H1 (cell line): ENCODE measurements at regions not wholly inside any gene's neighbourhood (a gene's known extent, or its start where the extent isn't known, plus 50 kb on each side); places are given as distances from the start of the nearest gene placed in this dataset.

Experiments used
- CTCF ChIA-PET: fragments of 300-600 bp; sonication (Branson Sonifier 250); formaldehyde crosslinking; loops from one replicate; lab custom pipeline; 2021; ENCODE audit not compliant: partially characterized antibody; lab: Charles Lee
- POLR2A ChIA-PET: fragments of 300-600 bp; sonication (Branson Sonifier 250); formaldehyde crosslinking; loops from one replicate; lab custom pipeline; 2021; ENCODE audit warnings: inconsistent platforms; ENCODE audit not compliant: partially characterized antibody; lab: Charles Lee
- DNase-seq, 2 experiments: peaks; one replicate each; pipeline versions ENCODE4 v3.0.0 to v3.0.0-alpha.2; 2010 to 2022; ENCODE audit warnings: low spot score in 2 of 2, low read depth in 1 of 2, mixed read lengths in 1 of 2
- FAIRE-seq: peaks from 2 replicates; lab custom pipeline; 2011; peaks lifted over from hg19 to GRCh38; lab: Jason Lieb, UNC
- H2AFZ ChIP-seq: 2 replicates; pipeline ENCODE4 v1.8.1; 2012; ENCODE audit warnings: low read length, inconsistent platforms
- H2AK5ac ChIP-seq: 2 replicates; pipeline ENCODE4 v1.6.1; 2013; ENCODE audit warnings: low read depth, low read length
- H2BK120ac ChIP-seq: replicated peaks from 2 replicates; pipeline ENCODE3; 2013; ENCODE audit warnings: low read depth, low read length, inconsistent platforms
- H2BK12ac ChIP-seq: 2 replicates; pipeline ENCODE4 v1.6.1; 2013; ENCODE audit warnings: low read depth, low read length
- H2BK15ac ChIP-seq: 2 replicates; pipeline ENCODE4 v1.6.1; 2013; ENCODE audit warnings: low read length
- H2BK20ac ChIP-seq: 2 replicates; pipeline ENCODE4 v1.6.1; 2013; ENCODE audit warnings: low read length
- H2BK5ac ChIP-seq: 2 replicates; pipeline ENCODE4 v1.6.1; 2013; ENCODE audit warnings: low read depth, low read length
- H3K14ac ChIP-seq: 2 replicates; pipeline ENCODE4 v1.6.1; 2013; ENCODE audit warnings: inconsistent platforms; ENCODE audit not compliant: insufficient read length
- H3K18ac ChIP-seq: 2 replicates; pipeline ENCODE4 v1.6.1; 2013; ENCODE audit warnings: low read length; ENCODE audit errors: extremely low read depth
- H3K23ac ChIP-seq: 2 replicates; pipeline ENCODE4 v1.6.1; 2013; ENCODE audit warnings: inconsistent platforms; ENCODE audit not compliant: insufficient read length
- H3K23me2 ChIP-seq: 2 replicates; pipeline ENCODE4 v1.6.1; 2013; ENCODE audit warnings: low read depth, low read length
- H3K27ac ChIP-seq: 2 replicates; pipeline ENCODE4 v1.6.1; 2011; ENCODE audit warnings: low read depth, low read length, inconsistent platforms
- H3K27me3 ChIP-seq, 4 experiments: replicated peaks in 1 of 4; 1 replicate in 1 of 4; 2 replicates in 3 of 4; pipeline versions ENCODE4 v1.6.1 to v1.8.1; 2011 to 2013; ENCODE audit warnings: low read length in 3 of 4, mild to moderate bottlenecking in 3 of 4, inconsistent platforms in 2 of 4, mixed read lengths in 2 of 4, moderate library complexity in 1 of 4; ENCODE audit not compliant: control insufficient read depth in 3 of 4, insufficient read depth in 3 of 4; ENCODE audit errors: extremely low read depth in 1 of 4
- H3K36me3 ChIP-seq, 4 experiments: 2 replicates each; pipeline versions ENCODE4 v1.6.1 to v1.8.1; 2011 to 2013; ENCODE audit warnings: mild to moderate bottlenecking in 4 of 4, low read length in 3 of 4, moderate library complexity in 2 of 4, control low read depth in 1 of 4, inconsistent platforms in 1 of 4; ENCODE audit not compliant: insufficient read depth in 4 of 4, control insufficient read depth in 2 of 4
- H3K4ac ChIP-seq: replicated peaks from 2 replicates; pipeline ENCODE3; 2013; ENCODE audit warnings: low read length, low read depth, mixed read lengths, inconsistent platforms; ENCODE audit not compliant: insufficient read length
- H3K4me1 ChIP-seq, 4 experiments: replicated peaks in 1 of 4; 1 replicate in 1 of 4; 2 replicates in 3 of 4; pipeline versions ENCODE4 v1.6.1 to v1.8.1; 2011 to 2013; ENCODE audit warnings: low read length in 3 of 4, inconsistent platforms in 2 of 4, mixed read lengths in 1 of 4; ENCODE audit not compliant: insufficient read depth in 4 of 4, control insufficient read depth in 3 of 4
- H3K4me2 ChIP-seq, 2 experiments: 2 replicates each; pipeline versions ENCODE4 v1.6.1 to v1.8.1; 2011 to 2013; ENCODE audit warnings: low read depth in 2 of 2, low read length in 2 of 2, control low read depth in 1 of 2, inconsistent platforms in 1 of 2, mild to moderate bottlenecking in 1 of 2; ENCODE audit not compliant: insufficient read depth in 1 of 2
- H3K4me3 ChIP-seq, 4 experiments: fragments of 200-600, 300-600 bp in 1 of 4; sonication (generic), shearing (Covaris generic), sonication (Bioruptor Twin) in 1 of 4; 2 replicates each; pipeline versions ENCODE4 v1.5.1 to v1.8.1; 2011 to 2016; ENCODE audit warnings: low read length in 4 of 4, low read depth in 3 of 4, control low read depth in 2 of 4, inconsistent platforms in 2 of 4, mild to moderate bottlenecking in 2 of 4, mixed read lengths in 1 of 4, moderate library complexity in 1 of 4; ENCODE audit not compliant: insufficient read depth in 2 of 4; ENCODE audit errors: extremely low read depth in 1 of 4
- H3K56ac ChIP-seq: replicated peaks from 2 replicates; pipeline ENCODE3; 2013; ENCODE audit warnings: low read depth, mild to moderate bottlenecking, mixed read lengths, low read length, inconsistent platforms; ENCODE audit not compliant: insufficient read length
- H3K79me1 ChIP-seq: 2 replicates; pipeline ENCODE4 v1.6.1; 2013; ENCODE audit warnings: low read depth, low read length, control low read depth
- H3K79me2 ChIP-seq, 2 experiments: 2 replicates each; pipeline versions ENCODE4 v1.6.1 to v1.8.1; 2012 to 2013; ENCODE audit warnings: low read length in 2 of 2, mild to moderate bottlenecking in 2 of 2, inconsistent platforms in 1 of 2; ENCODE audit not compliant: insufficient read depth in 2 of 2, control insufficient read depth in 1 of 2
- H3K9ac ChIP-seq, 4 experiments: replicated peaks in 1 of 4; 1 replicate in 1 of 4; 2 replicates in 3 of 4; pipeline versions ENCODE4 v1.6.1 to v1.8.1; 2011 to 2013; ENCODE audit warnings: low read depth in 3 of 4, low read length in 3 of 4, control low read depth in 2 of 4, mild to moderate bottlenecking in 2 of 4, moderate library complexity in 2 of 4, inconsistent platforms in 1 of 4; ENCODE audit errors: extremely low read depth in 1 of 4
- H3K9me3 ChIP-seq, 2 experiments: 2 replicates each; pipeline versions ENCODE4 v1.6.1 to v1.8.1; 2012 to 2013; ENCODE audit warnings: mild to moderate bottlenecking in 2 of 2, moderate library complexity in 2 of 2, control low read depth in 1 of 2, inconsistent platforms in 1 of 2, low read depth in 1 of 2, low read length in 1 of 2, mixed read lengths in 1 of 2; ENCODE audit not compliant: insufficient read depth in 2 of 2
- H4K20me1 ChIP-seq, 2 experiments: replicated peaks in 1 of 2; 2 replicates each; pipeline versions ENCODE3 to v1.8.1; 2011 to 2013; ENCODE audit warnings: inconsistent platforms in 2 of 2, low read length in 2 of 2, mild to moderate bottlenecking in 1 of 2; ENCODE audit not compliant: insufficient read depth in 2 of 2, control insufficient read depth in 1 of 2
- H4K5ac ChIP-seq: 2 replicates; pipeline ENCODE4 v1.6.1; 2013; ENCODE audit warnings: low read length, low read depth, mixed read lengths, inconsistent platforms; ENCODE audit not compliant: insufficient read length
- H4K8ac ChIP-seq: 2 replicates; pipeline ENCODE4 v1.8.0; 2013; ENCODE audit warnings: mild to moderate bottlenecking, moderate library complexity, low read length, inconsistent platforms; ENCODE audit not compliant: insufficient read depth; ENCODE audit errors: extremely low read depth
- H4K91ac ChIP-seq: replicated peaks from 2 replicates; pipeline ENCODE3; 2013; ENCODE audit warnings: low read length, mixed read lengths, inconsistent platforms; ENCODE audit not compliant: insufficient read length
- BRCA1 ChIP-seq: IDR thresholded peaks from 2 replicates; pipeline ENCODE4 v1.6.1; 2012; ENCODE audit warnings: low read depth, low read length, improper control_type of control experiment
- CBX5 ChIP-seq: fragments of 300-800, 300-1000 bp; sonication (generic); IDR thresholded peaks from 2 replicates; pipeline ENCODE4 v1.7.1; 2016; ENCODE audit warnings: antibody characterized with exemption, low read length, low read depth
- CEBPB ChIP-seq: IDR thresholded peaks from 2 replicates; pipeline ENCODE4 v1.6.1; 2012; ENCODE audit warnings: low read depth, low read length
- CHD1 ChIP-seq: IDR thresholded peaks from 2 replicates; pipeline ENCODE4 v1.6.1; 2012; ENCODE audit warnings: low read depth, low read length, improper control_type of control experiment
- CTCF ChIP-seq, 3 experiments: IDR thresholded peaks; 1 replicate in 2 of 3; 2 replicates in 1 of 3; pipeline versions ENCODE4 v1.5.1 to v1.6.1; 2011; ENCODE audit warnings: low read length in 3 of 3, mild to moderate bottlenecking in 3 of 3, inconsistent platforms in 2 of 3, low read depth in 1 of 3, moderate library complexity in 1 of 3; ENCODE audit not compliant: insufficient read depth in 1 of 3; ENCODE audit errors: control extremely low read depth in 1 of 3
- EZH2 ChIP-seq: fragments of 200-600 bp; sonication (generic); IDR thresholded peaks from 2 replicates; pipeline ENCODE4 v1.7.1; 2012; ENCODE audit warnings: low read depth, mild to moderate bottlenecking, moderate library complexity, low read length, inconsistent platforms; ENCODE audit not compliant: severe bottlenecking
- FOSL1 ChIP-seq: IDR thresholded peaks from 2 replicates; pipeline ENCODE4 v1.6.1; 2011; ENCODE audit warnings: mild to moderate bottlenecking, low read depth, low read length, moderate library complexity; ENCODE audit not compliant: insufficient read depth
- NRF1 ChIP-seq: IDR thresholded peaks from 2 replicates; pipeline ENCODE4 v1.6.1; 2011; ENCODE audit warnings: mild to moderate bottlenecking, low read depth, low read length, improper control_type of control experiment
- RAD21 ChIP-seq, 2 experiments: IDR thresholded peaks in 1 of 2; conservative IDR thresholded peaks in 1 of 2; 2 replicates each; pipeline ENCODE4 v1.6.1; 2011; ENCODE audit warnings: low read depth in 2 of 2, low read length in 2 of 2, improper control_type of control experiment in 1 of 2, inconsistent platforms in 1 of 2, mild to moderate bottlenecking in 1 of 2, moderate library complexity in 1 of 2
- RXRA ChIP-seq: IDR thresholded peaks from 2 replicates; pipeline ENCODE4 v1.6.1; 2011; ENCODE audit warnings: low read depth, mild to moderate bottlenecking, low read length, moderate library complexity; ENCODE audit not compliant: insufficient read depth
- SIN3A ChIP-seq, 2 experiments: IDR thresholded peaks in 1 of 2; conservative IDR thresholded peaks in 1 of 2; 2 replicates each; pipeline ENCODE4 v1.6.1; 2011 to 2012; ENCODE audit warnings: low read length in 2 of 2, improper control_type of control experiment in 1 of 2, low read depth in 1 of 2, mild to moderate bottlenecking in 1 of 2
- TAF1 ChIP-seq: IDR thresholded peaks from 2 replicates; pipeline ENCODE4 v1.6.1; 2011; ENCODE audit warnings: mild to moderate bottlenecking, low read depth, low read length
- WGBS, 2 experiments: shearing (Covaris generic) in 1 of 2; methylation state at CpG; one replicate each; pipeline versions ENCODE4 v1.1.6 to v1.1.7; 2013 to 2015; ENCODE audit warnings: low lambda C conversion rate in 2 of 2, mixed read lengths in 2 of 2, inconsistent platforms in 1 of 2, low coverage in 1 of 2, missing lambda C conversion rate in 1 of 2; ENCODE audit not compliant: insufficient replicate concordance in 2 of 2, insufficient coverage in 1 of 2, insufficient read length in 1 of 2; ENCODE audit errors: extremely low coverage in 1 of 2, missing lambda C conversion rate in 1 of 2; 5-methylcytosine and 5-hydroxymethylcytosine counted together

- H3K4me3 ChIP-seq, result no peak overlapping the region
- no peak overlapping the region for H2BK15ac ChIP-seq
- H2BK20ac ChIP-seq, result no peak overlapping the region
- H3K9ac ChIP-seq, result no peak overlapping the region
- no peak overlapping the region for H2BK12ac ChIP-seq
- DNase-seq (no peak), FAIRE-seq (no peak)
- no peak overlapping the region for H3K4ac ChIP-seq
- H3K79me2 ChIP-seq, result no peaks in the 10 kb centered on the region
- H3K18ac ChIP-seq, result no peak overlapping the region
- no peak overlapping the region for H2BK5ac ChIP-seq
- no peak overlapping the region for H3K23ac ChIP-seq
- H3K36me3 ChIP-seq, result no peaks in the 10 kb centered on the region
- H2AK5ac ChIP-seq, result no peak overlapping the region
- H3K56ac ChIP-seq, result no peak overlapping the region
- no peak overlapping the region for H3K4me2 ChIP-seq
- no peaks in the 10 kb centered on the region for H3K23me2 ChIP-seq
- no peak overlapping the region for H3K14ac ChIP-seq
- no peaks in the 10 kb centered on the region for H4K20me1 ChIP-seq
- no peak overlapping the region for H3K27ac ChIP-seq
- H3K4me1 ChIP-seq, result no peaks in the 10 kb centered on the region
- H4K91ac ChIP-seq, result no peak overlapping the region
- POLR2A ChIA-PET, result no interaction called here
- WGBS, 2 experiments, result 79% methylated on average over 5 of the region's 5 CpGs; no CpG with 5 or more reads in 1 of the 2 experiments
- no peaks in the 10 kb centered on the region for H3K79me1 ChIP-seq
- H2BK120ac ChIP-seq, result no peak overlapping the region
- no peak overlapping the region for H2AFZ ChIP-seq
- H4K8ac ChIP-seq, result no peak overlapping the region
- CTCF ChIA-PET, result interaction anchor here (0.6 to 1.0 kb wide), 2 partner anchors 14 to 18 kb away, joined by 3 to 4 read pairs; no protein-coding TSS in a partner anchor
- no peaks in the 10 kb centered on the region for H3K27me3 ChIP-seq
- no peak overlapping the region for H4K5ac ChIP-seq
- no peaks in the 10 kb centered on the region for H3K9me3 ChIP-seq
- TF ChIP-seq NRF1 (no peak), SIN3A (conservative IDR thresholded peaks at IDR 0.05 in 1 of 2, IDR thresholded peaks at IDR 0.05 in 1 of 2; ENCODE audit: low read depth in 1 of 2, low read length in 2 of 2) (no peak), BRCA1 (no peak), EZH2 (no peak), RAD21 (IDR thresholded peaks at IDR 0.05 in 1 of 2, conservative IDR thresholded peaks at IDR 0.05 in 1 of 2; ENCODE audit: low read depth in 2 of 2, low read length in 2 of 2) (no peak), FOSL1 (no peak), CHD1 (no peak), CBX5 (no peak), RXRA (no peak), CEBPB (no peak), CTCF (IDR thresholded peaks at IDR 0.05; ENCODE audit: control extremely low read depth in 1 of 3, insufficient read depth in 1 of 3, low read depth in 1 of 3, low read length in 3 of 3) (no peak), TAF1 (no peak)
Measured at GRCh38 chr12:58190618-58191017, 249.3 kb downstream of the ATP23 start.
